Thoracic aorta (tissue), 2 donors: ENCODE measurements at regions not wholly inside any gene's neighbourhood (a gene's known extent, or its start where the extent isn't known, plus 50 kb on each side); places are given as distances from the start of the nearest gene placed in this dataset.

ENCODE experiments used
- ATAC-seq: fragments of 150-250 bp; one replicate; pipeline ENCODE4 v1.8.0; 2017; ENCODE audit warnings: low read depth; ENCODE audit not compliant: insufficient number of reproducible peaks, low FRiP score
- DNase-seq: peaks from one replicate; pipeline ENCODE4 v3.0.0-alpha.2; 2020; ENCODE audit warnings: low spot score
- H3K27ac ChIP-seq, 2 donors: fragments of 200-600 bp; sonication (generic); 1 replicate in 1 of 2; 2 replicates in 1 of 2; pipeline ENCODE4 v1.5.1; 2016; ENCODE audit warnings: mild to moderate bottlenecking in 2 of 2, moderate library complexity in 2 of 2
- H3K27me3 ChIP-seq: fragments of 200-600 bp; sonication (generic); replicated peaks from 2 replicates; pipeline ENCODE4 v1.6.0; 2016; ENCODE audit warnings: mild to moderate bottlenecking; ENCODE audit not compliant: insufficient read depth
- H3K36me3 ChIP-seq: fragments of 200-600 bp; sonication (generic); one replicate; pipeline ENCODE4 v1.5.1; 2016
- H3K4me1 ChIP-seq, 2 donors: fragments of 200-600 bp; sonication (generic); 1 replicate in 1 of 2; 2 replicates in 1 of 2; pipeline versions ENCODE4 v1.5.1 to v1.6.0; 2016; ENCODE audit warnings: low read depth in 2 of 2, mild to moderate bottlenecking in 1 of 2; ENCODE audit not compliant: control insufficient read depth in 1 of 2
- H3K4me3 ChIP-seq: fragments of 200-600 bp; sonication (generic); 2 replicates; pipeline ENCODE4 v1.5.1; 2016; ENCODE audit warnings: mild to moderate bottlenecking
- H3K9me3 ChIP-seq: fragments of 200-600 bp; sonication (generic); 2 replicates; pipeline ENCODE4 v1.5.1; 2016
- TF ChIP-seq, protein P1 (sequence below): fragments of 200-600 bp; sonication (generic); IDR thresholded peaks from one replicate; pipeline ENCODE4 v1.5.1; 2019; ENCODE audit warnings: antibody characterized with exemption

DNA sequence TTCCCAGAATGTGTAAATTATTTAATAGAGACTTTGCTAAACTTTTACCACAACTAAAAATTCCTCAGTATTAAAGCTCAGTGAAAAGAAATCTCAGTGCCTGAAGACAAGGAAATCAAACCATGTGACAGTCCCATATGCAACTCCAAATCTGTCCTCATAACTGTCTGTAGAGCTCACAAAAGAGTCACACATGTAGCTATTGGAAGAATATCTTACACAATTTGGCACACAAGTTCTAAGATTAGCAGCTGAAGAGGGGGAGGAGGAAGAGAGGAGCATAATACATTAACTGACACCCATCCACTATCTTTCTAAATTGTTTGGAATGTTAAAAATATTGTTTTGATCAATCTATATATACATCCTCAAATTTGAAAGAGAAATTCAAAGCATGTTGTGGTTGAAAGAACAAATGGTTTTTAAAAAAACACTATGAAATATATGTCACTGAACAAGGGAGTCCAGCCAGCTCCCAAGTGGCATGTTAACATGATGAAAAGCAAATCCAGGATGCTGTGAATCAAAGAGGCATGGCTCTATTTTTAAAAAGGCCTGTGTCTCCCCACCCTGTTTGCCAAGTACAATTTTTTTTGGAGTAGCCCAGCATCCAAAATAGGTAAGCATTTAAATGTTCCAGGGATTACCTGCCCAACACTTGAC is 126.3 kb upstream of the NANOGP8 start:
- H3K36me3 ChIP-seq: no peaks in the 10 kb centered on the region
- no peaks in the 10 kb centered on the region for H3K9me3 ChIP-seq
- H3K27ac ChIP-seq: no peak overlapping the region
- no peak overlapping the region for H3K4me3 ChIP-seq
- no peak for DNase-seq
- H3K4me1 ChIP-seq: no peaks in the 10 kb centered on the region
- ATAC-seq: no peak
- TF ChIP-seq, protein P1, sequence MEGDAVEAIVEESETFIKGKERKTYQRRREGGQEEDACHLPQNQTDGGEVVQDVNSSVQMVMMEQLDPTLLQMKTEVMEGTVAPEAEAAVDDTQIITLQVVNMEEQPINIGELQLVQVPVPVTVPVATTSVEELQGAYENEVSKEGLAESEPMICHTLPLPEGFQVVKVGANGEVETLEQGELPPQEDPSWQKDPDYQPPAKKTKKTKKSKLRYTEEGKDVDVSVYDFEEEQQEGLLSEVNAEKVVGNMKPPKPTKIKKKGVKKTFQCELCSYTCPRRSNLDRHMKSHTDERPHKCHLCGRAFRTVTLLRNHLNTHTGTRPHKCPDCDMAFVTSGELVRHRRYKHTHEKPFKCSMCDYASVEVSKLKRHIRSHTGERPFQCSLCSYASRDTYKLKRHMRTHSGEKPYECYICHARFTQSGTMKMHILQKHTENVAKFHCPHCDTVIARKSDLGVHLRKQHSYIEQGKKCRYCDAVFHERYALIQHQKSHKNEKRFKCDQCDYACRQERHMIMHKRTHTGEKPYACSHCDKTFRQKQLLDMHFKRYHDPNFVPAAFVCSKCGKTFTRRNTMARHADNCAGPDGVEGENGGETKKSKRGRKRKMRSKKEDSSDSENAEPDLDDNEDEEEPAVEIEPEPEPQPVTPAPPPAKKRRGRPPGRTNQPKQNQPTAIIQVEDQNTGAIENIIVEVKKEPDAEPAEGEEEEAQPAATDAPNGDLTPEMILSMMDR: no peak
- H3K27me3 ChIP-seq: no peaks in the 10 kb centered on the region

DNA sequence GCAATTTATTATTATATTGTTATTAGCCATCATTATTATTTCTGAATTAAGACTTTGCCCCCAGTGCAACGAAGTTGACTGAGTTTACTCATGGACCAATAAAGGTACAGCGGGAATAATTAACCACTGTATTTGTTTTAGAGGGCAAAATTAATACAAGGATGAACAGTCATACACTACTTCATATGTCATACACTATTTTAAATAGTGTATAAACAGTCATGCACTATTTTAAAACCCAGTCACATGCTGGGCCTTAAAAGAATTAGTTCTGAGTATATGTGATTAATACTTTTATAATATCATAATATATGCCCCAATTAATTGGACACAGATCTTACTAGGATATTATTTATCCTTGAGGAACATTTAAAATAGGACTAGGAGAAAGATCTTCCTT is 125.3 kb upstream of the NANOGP8 start:
- Histone ChIP-seq H3K27me3 (no peaks in the 10 kb centered on the region), H3K9me3 (no peaks in the 10 kb centered on the region), H3K4me1 (no peaks in the 10 kb centered on the region), H3K27ac (no peak overlapping the region), H3K4me3 (no peak overlapping the region), H3K36me3 (no peaks in the 10 kb centered on the region)
- ATAC-seq: no peak
- TF ChIP-seq, protein P1: no peak
- no peak for DNase-seq

DNA sequence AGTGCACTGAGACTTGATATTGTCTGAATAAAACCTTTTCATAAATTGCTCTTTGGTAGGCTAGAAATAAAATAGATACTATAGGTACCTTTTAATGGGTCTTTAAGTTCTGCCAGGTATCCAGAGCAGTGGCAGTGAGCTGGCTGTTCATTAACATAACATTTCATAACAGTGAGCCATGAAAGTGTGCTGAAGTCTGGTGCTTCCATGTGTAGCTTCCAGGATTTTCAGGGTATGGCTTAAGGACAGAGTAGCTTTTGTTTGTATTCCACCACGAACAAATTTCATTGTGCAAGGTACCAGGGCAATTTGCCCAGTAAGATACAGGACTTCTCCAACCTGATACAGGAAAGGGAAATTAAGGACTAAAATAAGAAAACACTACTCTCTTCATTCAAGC is 124.7 kb upstream of the NANOGP8 start:
- Histone ChIP-seq H3K4me1 (no peaks in the 10 kb centered on the region), H3K4me3 (no peak overlapping the region), H3K36me3 (no peaks in the 10 kb centered on the region), H3K9me3 (no peaks in the 10 kb centered on the region), H3K27me3 (no peaks in the 10 kb centered on the region), H3K27ac (no peak overlapping the region)
- DNase-seq (no peak), ATAC-seq (no peak)
- TF ChIP-seq, protein P1: no peak

DNA sequence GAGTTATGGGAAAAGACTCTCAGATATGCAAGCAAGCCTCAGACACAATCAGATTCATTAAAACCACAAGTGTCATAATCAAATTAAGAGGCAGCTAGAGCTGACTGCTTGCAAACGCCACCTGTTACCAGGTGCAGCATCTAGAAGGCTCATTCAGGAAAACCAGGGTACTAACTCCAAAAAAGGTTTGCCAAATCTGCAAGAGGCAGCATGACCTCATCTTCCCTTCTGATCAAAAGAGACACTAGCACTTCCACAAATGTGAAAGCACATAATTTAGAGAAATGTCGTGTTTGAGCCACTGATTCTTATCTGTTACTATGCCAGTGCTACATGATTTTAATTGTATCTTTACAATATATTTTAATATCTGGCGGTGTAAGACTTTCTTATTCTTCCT is 123.3 kb upstream of the NANOGP8 start:
- Histone ChIP-seq H3K27ac (no peak overlapping the region), H3K9me3 (no peaks in the 10 kb centered on the region), H3K36me3 (no peaks in the 10 kb centered on the region), H3K4me3 (no peak overlapping the region), H3K4me1 (no peaks in the 10 kb centered on the region), H3K27me3 (no peaks in the 10 kb centered on the region)
- TF ChIP-seq, protein P1: no peak
- DNase-seq (no peak), ATAC-seq (no peak)

DNA sequence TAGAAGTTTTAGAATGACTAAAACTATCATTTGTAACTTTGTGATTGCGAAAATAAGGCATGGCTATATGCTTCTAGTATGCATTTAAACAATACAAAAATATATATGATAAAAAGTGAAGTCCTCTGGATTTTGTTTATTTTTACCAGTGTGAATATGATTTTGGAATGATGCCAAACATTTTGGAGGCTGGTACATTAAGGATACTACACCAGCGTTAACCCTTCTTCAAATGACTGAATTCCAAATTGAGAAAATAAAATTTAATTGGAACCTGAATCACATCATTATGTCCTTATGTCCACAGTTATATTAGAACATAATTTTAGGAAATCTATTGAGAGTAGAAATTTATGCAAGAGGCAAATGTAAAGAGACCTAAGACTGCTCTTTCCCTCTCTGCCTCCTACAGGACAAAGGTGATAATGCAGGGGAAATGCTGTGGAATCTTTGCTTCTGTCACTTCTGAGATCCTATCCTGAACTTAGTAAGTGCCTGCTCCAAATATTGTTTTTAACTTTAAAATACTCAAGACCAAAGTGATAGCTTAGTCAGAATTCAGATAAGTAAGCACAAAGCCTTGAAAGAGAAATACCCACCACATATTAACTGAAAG is 121.1 kb upstream of the NANOGP8 start:
- ATAC-seq (no peak), DNase-seq (no peak)
- Histone ChIP-seq H3K27ac (no peak overlapping the region), H3K4me1 (no peaks in the 10 kb centered on the region), H3K36me3 (no peaks in the 10 kb centered on the region), H3K9me3 (no peaks in the 10 kb centered on the region), H3K4me3 (no peak overlapping the region), H3K27me3 (no peaks in the 10 kb centered on the region)
- TF ChIP-seq, protein P1: no peak
